HK-2 (cell line): ENCODE measurements at regions not wholly inside any gene's neighbourhood (a gene's known extent, or its start where the extent isn't known, plus 50 kb on each side); places are given as distances from the start of the nearest gene placed in this dataset.

Source experiments
- DNase-seq: peaks from one replicate; pipeline ENCODE4 v3.0.0-alpha.2; 2018; ENCODE audit not compliant: unreplicated experiment

GRCh38 chr4:8921465-8921864, 49.8 kb upstream of the HMX1 start:
- no peak for DNase-seq
